ENCODE measurements at regions not wholly inside any gene's neighbourhood (a gene's known extent, or its start where the extent isn't known, plus 50 kb on each side); places are given as distances from the start of the nearest gene placed in this dataset.

- DNase-seq: no peak
Measured at GRCh38 chr18:77329651-77330050, 80.0 kb downstream of the GALR1 start.

DNA sequence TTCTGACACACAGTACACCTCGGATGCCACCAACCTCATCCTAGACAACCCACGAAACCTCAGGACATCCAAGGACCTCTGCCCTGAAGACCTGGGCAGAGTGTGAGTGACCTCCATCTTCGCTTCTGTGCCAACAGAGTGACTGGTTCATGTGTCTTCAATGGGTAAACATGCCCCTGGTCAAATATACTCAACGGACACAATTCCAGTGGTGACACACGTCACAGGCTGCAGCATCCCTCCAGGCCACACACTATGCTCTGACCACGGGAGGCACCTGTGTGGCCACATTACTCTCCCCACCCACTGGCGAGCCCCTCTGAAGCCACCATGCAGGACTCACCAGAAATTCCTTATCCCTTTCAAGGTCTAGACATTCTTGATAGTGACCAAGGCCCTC lies 85.2 kb downstream of the GALR1 start:
- no peak for DNase-seq

DNA sequence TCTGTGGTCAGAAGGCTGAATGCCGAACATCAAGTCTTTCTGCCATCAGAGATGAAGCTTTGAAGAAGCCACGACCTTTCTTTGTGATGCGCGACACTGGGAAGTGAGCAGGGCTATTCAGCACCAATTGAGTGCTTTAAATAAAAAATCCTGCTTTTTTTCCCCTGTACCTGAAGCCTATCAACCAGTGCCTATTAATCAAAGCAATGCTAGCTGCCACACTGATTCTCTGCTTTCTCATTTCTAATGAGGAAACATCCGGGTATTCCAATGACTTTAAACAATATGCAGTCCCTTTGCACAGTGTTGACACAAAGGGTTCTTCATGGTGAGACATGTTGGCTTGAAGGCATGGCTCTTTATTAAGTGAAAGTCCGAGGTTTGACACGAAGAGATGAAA lies 88.0 kb downstream of the GALR1 start:
- DNase-seq: no peak

DNA sequence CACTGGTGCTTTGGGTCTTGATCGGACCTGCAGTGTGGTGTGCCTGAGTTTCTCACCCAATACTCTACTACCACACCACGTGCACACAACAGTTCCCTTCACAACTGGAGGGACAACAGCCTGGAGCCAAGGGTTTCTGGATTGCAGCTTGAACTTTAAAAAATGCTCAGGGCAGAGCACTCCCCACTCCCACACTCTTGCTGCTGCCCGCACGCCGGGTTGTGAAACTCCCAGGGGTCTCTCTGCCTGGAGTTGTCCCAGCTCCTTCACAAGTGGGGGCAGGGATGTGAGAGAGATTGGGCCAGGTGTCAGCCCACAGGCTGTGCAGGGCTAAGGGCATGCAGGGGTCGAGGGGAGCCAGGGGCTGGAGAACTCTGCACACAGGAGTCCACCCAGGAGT lies 89.4 kb downstream of the GALR1 start:
- DNase-seq: no peak

DNA sequence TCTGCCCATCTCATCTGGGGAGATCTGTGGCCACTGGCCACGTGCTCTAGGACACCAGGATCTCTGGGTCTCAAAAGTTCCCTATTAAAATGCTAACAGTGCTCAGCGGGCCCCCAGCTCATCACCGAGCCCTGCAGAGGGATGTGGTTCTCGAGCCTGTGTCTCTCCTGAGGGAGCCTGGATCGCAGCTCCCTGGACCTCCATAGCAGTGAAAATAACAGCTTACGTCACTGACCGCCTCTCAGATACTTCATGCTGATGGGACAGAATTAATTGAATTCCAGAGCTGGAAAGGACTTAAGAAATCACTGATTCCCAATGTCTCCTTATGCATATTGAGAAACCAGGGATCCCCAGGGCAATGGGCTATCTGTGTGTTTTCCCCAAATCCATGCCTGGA lies 90.0 kb downstream of the GALR1 start:
- DNase-seq: no peak

DNA sequence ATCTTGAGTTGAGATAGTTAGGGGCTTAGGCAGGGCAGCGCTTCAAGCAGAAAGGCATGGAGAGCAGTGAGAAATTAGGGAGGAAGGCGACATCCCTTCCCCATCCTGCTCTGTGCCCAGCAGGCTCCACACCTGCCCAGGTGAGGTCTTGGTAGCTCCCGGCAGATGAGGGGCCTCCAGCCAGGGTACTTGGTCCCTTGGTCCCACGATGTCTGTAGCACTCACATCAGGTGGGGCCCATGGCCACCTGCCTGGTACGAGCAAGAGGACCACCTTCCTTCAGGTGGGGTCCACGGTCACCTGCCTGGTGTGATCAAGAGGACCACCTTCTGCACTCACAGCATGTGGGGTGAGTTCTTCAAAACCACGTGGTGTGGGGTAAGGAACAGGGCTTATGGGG lies 91.2 kb downstream of the GALR1 start:
- DNase-seq: no peak

- no peak for DNase-seq
Measured at GRCh38 chr18:77341527-77342325, 92.1 kb downstream of the GALR1 start.

DNA sequence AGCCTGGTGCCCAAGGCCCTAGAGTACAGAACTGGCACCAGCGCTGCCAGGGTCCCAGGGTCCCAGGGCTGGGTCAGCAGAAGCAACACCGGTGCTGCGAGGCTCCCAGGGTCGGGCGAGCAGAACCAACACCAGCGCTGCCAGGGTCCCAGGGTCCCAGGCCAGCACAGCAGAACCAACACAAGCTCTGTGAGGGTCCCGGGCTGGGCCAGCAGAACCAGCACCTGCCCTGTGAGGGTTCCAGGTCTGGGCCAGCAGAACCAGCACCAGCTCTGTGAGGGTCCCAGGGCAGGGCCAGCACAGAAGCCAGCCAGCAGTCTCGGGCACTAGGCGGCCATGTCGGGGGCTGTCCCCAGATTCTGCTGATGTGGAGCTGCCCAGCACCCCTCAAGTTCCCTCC lies 93.1 kb downstream of the GALR1 start:
- no peak for DNase-seq

GRCh38 chr18:77343846-77344510 lies 94.3 kb downstream of the GALR1 start:
- DNase-seq: no peak

- no peak for DNase-seq
Measured at GRCh38 chr18:77344786-77345500, 95.3 kb downstream of the GALR1 start.

DNA sequence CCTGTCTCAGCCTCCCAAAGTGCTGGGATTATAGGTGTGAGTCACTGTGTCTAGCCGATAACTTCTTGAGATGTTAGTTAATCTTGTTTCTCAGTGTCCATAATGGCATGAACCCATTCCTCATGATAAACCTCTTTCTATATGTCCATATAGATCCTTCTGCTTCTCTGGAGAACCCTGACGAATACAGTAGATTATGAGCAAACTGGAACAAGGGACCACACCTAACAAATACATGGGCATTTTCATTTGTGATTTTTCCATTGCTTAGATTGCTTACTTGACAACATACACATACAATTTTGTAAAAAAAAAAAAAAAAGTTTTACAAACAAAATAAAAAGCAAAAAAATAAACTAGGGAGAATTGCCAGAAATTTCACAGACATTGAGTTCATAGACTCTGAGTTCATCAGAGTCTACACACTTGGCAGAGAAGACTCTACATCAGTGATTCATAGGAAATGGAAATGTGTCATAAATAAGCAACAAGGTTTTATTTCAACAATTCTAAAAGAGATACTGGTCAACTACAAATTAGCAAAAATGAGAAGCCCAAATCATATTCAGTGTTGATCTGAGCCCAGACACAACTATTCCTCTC lies 96.7 kb downstream of the GALR1 start:
- no peak for DNase-seq

GRCh38 chr18:77353349-77353748 lies 103.7 kb downstream of the GALR1 start:
- peak; percentile 1 to 3 for DNase-seq

DNA sequence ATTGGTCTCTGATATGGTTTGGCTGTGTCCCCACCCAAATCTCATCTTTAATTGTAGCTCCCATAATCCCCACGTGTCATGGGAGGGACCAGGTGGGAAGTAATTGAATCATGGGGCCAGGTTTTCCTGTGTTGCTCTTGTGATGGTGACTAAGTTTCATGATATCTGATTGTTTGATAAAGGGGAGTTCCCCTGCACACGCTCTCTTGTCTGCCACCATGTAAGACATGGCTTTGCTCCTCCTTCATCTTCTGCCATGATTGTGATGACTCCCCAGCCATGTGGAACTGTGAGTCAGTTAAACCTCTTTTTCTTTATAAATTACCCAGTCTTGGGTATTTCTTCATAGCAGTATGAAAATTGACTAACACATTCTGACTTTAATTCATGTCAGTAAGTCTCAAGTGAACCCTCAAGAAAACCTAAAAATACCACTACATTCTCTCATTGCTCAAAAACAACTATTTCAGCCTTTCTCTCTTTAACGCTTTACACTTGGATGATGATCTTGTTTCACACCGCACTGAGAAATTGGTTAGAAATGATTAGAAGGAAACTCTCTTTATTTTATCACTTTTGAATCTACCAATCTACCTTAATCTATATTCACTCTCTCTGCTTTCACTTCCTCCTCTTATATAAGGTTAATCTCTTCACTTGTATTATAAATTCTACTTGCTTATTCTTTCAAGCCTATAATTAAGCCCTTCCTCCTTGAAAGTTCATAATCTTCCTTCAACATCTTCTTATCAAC lies 110.1 kb downstream of the GALR1 start:
- no peak for DNase-seq

- DNase-seq: no peak
Measured at GRCh38 chr18:77360315-77361190, 110.9 kb downstream of the GALR1 start.

GRCh38 chr18:77361382-77361781 lies 111.7 kb downstream of the GALR1 start:
- no peak for DNase-seq

- no peak for DNase-seq
Measured at GRCh38 chr18:77365667-77366066, 116.0 kb downstream of the GALR1 start.

DNA sequence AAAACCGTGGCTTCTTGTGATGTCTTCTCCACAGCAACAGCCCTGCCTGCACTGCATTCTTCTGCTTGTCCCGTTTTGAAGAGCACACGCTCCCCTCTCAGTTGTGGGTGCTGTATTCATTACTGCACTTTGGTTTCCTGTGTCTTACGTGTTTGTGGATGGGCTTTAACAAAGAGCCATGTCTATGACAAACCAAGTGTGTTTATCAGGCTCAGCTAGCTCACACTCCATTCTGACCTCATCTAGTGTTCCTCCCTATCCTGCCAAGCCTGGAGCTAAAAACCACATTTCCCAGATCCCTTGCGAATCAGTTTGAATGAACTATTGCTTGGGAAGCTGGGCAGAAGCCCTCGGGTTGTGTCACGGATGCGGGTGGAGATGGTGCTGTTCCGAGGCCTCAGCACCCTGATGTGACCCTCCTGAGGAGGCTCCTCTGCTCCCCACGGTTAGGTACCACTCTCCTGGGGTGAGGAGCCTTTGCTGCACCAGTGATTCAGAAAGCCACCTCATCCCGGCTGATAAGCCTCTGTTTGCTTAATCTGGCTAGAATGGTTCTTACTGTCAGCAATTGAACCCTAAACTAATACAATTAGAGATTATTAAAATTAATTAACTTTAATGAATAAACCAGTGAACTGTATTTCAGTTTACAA lies 116.5 kb downstream of the GALR1 start:
- DNase-seq: no peak

DNA sequence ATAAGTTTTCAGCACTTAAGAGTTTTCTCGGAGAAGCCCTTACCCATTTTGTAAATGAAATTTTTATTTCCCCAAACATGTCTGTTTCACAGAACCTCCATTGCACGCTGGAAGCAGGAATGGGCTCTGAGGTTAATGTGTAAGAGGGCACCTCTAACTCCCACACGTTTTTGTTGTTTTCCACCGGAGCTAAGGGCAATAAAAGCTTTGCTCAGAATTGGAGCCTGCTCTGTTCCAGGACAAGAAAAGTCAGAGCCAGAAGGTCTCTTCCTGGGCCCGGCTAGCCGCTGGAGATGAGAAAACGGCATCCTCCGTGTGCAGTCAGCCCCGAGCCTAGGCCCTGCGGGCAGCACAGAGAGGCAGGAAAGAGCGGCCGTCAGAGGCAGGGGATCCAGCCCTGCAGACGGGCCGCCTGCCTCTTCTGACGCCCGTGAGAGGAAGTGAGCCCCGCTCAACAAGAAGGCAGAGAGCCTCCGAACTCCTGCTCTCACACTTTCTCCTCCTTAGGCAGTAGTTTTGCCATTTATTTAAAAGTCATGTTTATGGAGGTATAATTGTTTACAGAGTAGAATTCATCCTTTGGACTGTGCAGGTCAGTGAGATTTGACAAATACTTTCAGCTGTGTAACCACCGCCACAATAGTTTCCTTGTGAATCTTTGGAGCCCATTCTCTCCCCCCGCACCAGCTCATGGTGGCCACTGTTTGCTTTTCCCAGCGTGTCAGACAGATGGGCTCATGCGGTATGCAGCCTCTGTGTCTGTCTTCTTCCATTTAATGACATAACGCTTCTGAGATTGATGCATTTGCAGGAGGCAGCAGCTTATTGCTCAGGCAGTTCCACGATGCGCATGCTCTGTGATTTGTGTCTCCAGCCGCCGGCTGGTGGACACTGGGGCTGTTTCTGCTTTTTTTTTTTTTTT lies 117.3 kb downstream of the GALR1 start:
- peak; percentile 3 to 46 for DNase-seq

- no peak for DNase-seq
Measured at GRCh38 chr18:77369644-77370043, 120.0 kb downstream of the GALR1 start.

Data from NCI-H187 (cell line).